HL-60 (cell line): ENCODE measurements at regions not wholly inside any gene's neighbourhood (a gene's known extent, or its start where the extent isn't known, plus 50 kb on each side); places are given as distances from the start of the nearest gene placed in this dataset.

Experiments used
- CTCF ChIP-seq: IDR thresholded peaks from one replicate; pipeline ENCODE4 v1.5.1; 2011; ENCODE audit warnings: low read length, control low read depth, inconsistent platforms; ENCODE audit not compliant: insufficient read depth
- POLR2AphosphoS5 ChIP-seq: IDR thresholded peaks from 2 replicates; pipeline ENCODE4 v1.6.1; 2012; ENCODE audit warnings: low read depth

GRCh38 chr6:3910106-3910663 is 61.0 kb downstream of the FAM50B start:
- TF ChIP-seq CTCF (no peak), POLR2AphosphoS5 (no peak)
